Uterus (tissue), 2 donors: ENCODE measurements at regions not wholly inside any gene's neighbourhood (a gene's known extent, or its start where the extent isn't known, plus 50 kb on each side); places are given as distances from the start of the nearest gene placed in this dataset.

ENCODE experiments used
- POLR2A ChIP-seq, 2 donors: fragments of 450-650 bp; IDR thresholded peaks; one replicate each; pipeline ENCODE4 v1.6.1; 2016; ENCODE audit warnings: antibody characterized with exemption in 2 of 2, mild to moderate bottlenecking in 1 of 2, moderate library complexity in 1 of 2
- TF ChIP-seq, protein P1 (sequence below), 4 experiments: fragments of 200-600 bp in 2 of 4; fragments of 450-650 bp in 2 of 4; sonication (generic) in 2 of 4; IDR thresholded peaks; one replicate each; pipeline ENCODE4 v1.5.1; 2016 to 2019; ENCODE audit warnings: antibody characterized with exemption in 4 of 4, mild to moderate bottlenecking in 2 of 4, moderate library complexity in 1 of 4

DNA sequence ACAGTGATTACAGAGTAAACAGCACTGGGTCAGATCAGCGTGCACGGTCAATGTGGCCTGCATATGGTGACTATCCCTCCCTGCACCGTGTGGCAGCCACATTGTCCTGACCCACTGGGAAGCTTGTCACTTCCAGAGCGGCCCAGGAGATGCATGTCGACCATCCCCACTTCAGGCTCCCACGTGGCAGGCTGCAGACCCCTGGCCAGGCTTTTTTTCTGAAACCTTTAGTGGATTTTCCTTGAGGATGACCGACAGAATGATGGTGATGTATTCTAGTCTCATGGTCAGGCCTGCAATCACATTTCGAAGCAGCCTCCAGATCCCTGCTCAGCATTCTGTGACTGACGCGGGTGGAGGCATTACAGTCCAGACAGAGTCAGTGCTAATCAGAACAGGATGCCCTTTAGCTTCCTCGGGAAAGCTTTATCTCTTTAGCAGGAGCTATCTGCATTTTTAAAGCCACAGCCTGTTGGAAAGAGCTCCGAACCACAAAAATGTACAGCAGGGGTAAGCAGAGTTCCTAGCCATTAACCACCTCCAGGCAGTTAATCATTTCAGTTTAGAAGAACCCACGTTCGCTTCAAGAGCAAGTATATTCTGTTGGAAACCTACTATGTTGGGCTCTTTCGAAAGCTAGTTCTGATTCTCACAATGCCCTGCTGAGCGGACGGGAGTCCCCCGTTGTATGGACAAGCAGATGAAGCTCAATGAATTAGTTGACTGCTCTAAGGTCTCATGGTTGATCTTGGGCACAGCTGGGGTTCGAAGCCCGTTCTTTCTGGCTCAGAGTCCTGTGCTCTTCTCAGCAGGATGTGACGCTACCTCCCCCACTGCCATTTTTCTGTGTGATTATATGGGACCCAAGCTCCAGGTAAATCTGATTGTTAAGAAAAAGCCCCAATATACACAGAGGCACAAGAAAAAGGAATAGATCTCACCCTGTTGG is 56.5 kb downstream of the IRF2BP2 start:
- TF ChIP-seq, protein P1, sequence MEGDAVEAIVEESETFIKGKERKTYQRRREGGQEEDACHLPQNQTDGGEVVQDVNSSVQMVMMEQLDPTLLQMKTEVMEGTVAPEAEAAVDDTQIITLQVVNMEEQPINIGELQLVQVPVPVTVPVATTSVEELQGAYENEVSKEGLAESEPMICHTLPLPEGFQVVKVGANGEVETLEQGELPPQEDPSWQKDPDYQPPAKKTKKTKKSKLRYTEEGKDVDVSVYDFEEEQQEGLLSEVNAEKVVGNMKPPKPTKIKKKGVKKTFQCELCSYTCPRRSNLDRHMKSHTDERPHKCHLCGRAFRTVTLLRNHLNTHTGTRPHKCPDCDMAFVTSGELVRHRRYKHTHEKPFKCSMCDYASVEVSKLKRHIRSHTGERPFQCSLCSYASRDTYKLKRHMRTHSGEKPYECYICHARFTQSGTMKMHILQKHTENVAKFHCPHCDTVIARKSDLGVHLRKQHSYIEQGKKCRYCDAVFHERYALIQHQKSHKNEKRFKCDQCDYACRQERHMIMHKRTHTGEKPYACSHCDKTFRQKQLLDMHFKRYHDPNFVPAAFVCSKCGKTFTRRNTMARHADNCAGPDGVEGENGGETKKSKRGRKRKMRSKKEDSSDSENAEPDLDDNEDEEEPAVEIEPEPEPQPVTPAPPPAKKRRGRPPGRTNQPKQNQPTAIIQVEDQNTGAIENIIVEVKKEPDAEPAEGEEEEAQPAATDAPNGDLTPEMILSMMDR (IDR thresholded peaks at IDR 0.05) = no peak
- TF ChIP-seq POLR2A (IDR thresholded peaks at IDR 0.05) = no peak
